PC-3 (cell line): ENCODE measurements at regions not wholly inside any gene's neighbourhood (a gene's known extent, or its start where the extent isn't known, plus 50 kb on each side); places are given as distances from the start of the nearest gene placed in this dataset.

Source experiments
- ATAC-seq: fragments of 200-7000 bp; cut with Tn5 transposase; 2 replicates; pipeline ENCODE4 v1.9.1; 2020; ENCODE audit warnings: mild to moderate bottlenecking, moderate library complexity
- BruUV-seq: library from RNA; stranded (reverse); fragments of 400-500 nt; replicated peaks from 2 replicates; lab custom pipeline; 2021; lab: Mats Ljungman, UMichigan
- CTCF ChIA-PET: fragments of 300-600 bp; sonication (Branson Sonifier 250); formaldehyde crosslinking; loops from one replicate; lab custom pipeline; 2022; ENCODE audit warnings: antibody characterized with exemption; lab: Charles Lee
- POLR2A ChIA-PET: fragments of 300-600 bp; sonication (Branson Sonifier 250); formaldehyde crosslinking; loops from one replicate; lab custom pipeline; 2022; ENCODE audit warnings: antibody characterized with exemption; ENCODE audit not compliant: unreplicated experiment; lab: Charles Lee
- DNase-seq: peaks from one replicate; pipeline ENCODE4 v3.0.0-alpha.2; 2015
- H2AFZ ChIP-seq: fragments of 300-600 bp; sonication (generic); 2 replicates; pipeline ENCODE4 v1.6.0; 2016; ENCODE audit warnings: antibody characterized with exemption, low read length
- H3F3A ChIP-seq: fragments of 300-600 bp; sonication (generic); one replicate; pipeline ENCODE4 v1.6.0; 2017; ENCODE audit warnings: antibody characterized with exemption, low read length, control low read depth, mild to moderate bottlenecking; ENCODE audit not compliant: unreplicated experiment
- H3K27ac ChIP-seq: fragments of 300-600 bp; sonication (generic); 2 replicates; pipeline ENCODE4 v1.5.1; 2016; ENCODE audit warnings: mild to moderate bottlenecking, low read length
- H3K27me3 ChIP-seq: fragments of 300-600 bp; sonication (generic); 2 replicates; pipeline ENCODE4 v1.6.1; 2016; ENCODE audit warnings: low read length, mixed read lengths
- H3K36me3 ChIP-seq: fragments of 300-600 bp; sonication (generic); 2 replicates; pipeline ENCODE4 v1.6.1; 2016; ENCODE audit warnings: low read depth, mixed run types, low read length, mixed read lengths
- H3K4me1 ChIP-seq: fragments of 300-600 bp; sonication (generic); 2 replicates; pipeline ENCODE4 v1.5.1; 2016; ENCODE audit warnings: low read length; ENCODE audit not compliant: insufficient read depth
- H3K4me2 ChIP-seq: fragments of 300-600 bp; sonication (generic); 2 replicates; pipeline ENCODE4 v1.6.0; 2016; ENCODE audit warnings: low read length
- H3K4me3 ChIP-seq: fragments of 300-600 bp; sonication (generic); 2 replicates; pipeline ENCODE4 v1.5.1; 2016; ENCODE audit warnings: mild to moderate bottlenecking, low read length, mixed read lengths
- H3K79me2 ChIP-seq: fragments of 300-600 bp; sonication (generic); 2 replicates; pipeline ENCODE4 v1.6.1; 2017; ENCODE audit warnings: low read length, mixed read lengths
- H3K9ac ChIP-seq: fragments of 300-600 bp; sonication (generic); 2 replicates; pipeline ENCODE4 v1.6.0; 2016; ENCODE audit warnings: mild to moderate bottlenecking, low read length
- H3K9me2 ChIP-seq: fragments of 300-600 bp; sonication (generic); replicated peaks from 2 replicates; pipeline ENCODE4 v1.6.1; 2016; ENCODE audit warnings: mixed run types, low read length, mixed read lengths
- H3K9me3 ChIP-seq: fragments of 300-600 bp; sonication (generic); 2 replicates; pipeline ENCODE4 v1.6.1; 2016; ENCODE audit warnings: low read length, mixed read lengths
- H4K20me1 ChIP-seq: fragments of 300-600 bp; sonication (generic); 2 replicates; pipeline ENCODE4 v1.6.1; 2016; ENCODE audit warnings: low read length, mixed read lengths
- CTCF ChIP-seq: fragments of 300-600 bp; sonication (generic); conservative IDR thresholded peaks from 2 replicates; pipeline ENCODE4 v1.5.1; 2017; ENCODE audit warnings: antibody characterized with exemption, low read depth, mild to moderate bottlenecking, low read length
- EZH2 ChIP-seq: fragments of 300-600 bp; sonication (generic); IDR thresholded peaks from one replicate; pipeline ENCODE4 v1.6.1; 2017; ENCODE audit warnings: antibody characterized with exemption, mild to moderate bottlenecking, low read length; ENCODE audit not compliant: unreplicated experiment
- EZH2phosphoT487 ChIP-seq: fragments of 300-600 bp; sonication (generic); IDR thresholded peaks from 2 replicates; pipeline ENCODE4 v1.6.1; 2018; ENCODE audit warnings: mild to moderate bottlenecking, antibody characterized with exemption, low read length, borderline replicate concordance
- intact Hi-C: fragments of 100-400 bp; cut with micrococcal nuclease; formaldehyde crosslinking; loops from 2 replicates; pipeline ENCODE4 v1.9.0; 2023

GRCh38 chrX:46185923-46186810 is 359.1 kb downstream of the ZNF674 start:
- peaks cover 39% of the 10 kb centered on the region for H3K4me1 ChIP-seq
- DNase-seq (peak; percentile 71), ATAC-seq (peak; percentile 78)
- TF ChIP-seq EZH2phosphoT487 (no peak), EZH2 (no peak), CTCF (no peak)
- H3K9me2 ChIP-seq = no peaks in the 10 kb centered on the region
- peak overlapping the region; percentile 22; the same call in 1 of the 2 replicates for H3K9ac ChIP-seq
- no peaks in the 10 kb centered on the region for H4K20me1 ChIP-seq
- H3K4me3 ChIP-seq = no peak overlapping the region
- intact Hi-C loops = loop anchor here (5.0 kb wide), 1 partner anchor 334 kb away; no protein-coding TSS in a partner anchor
- H2AFZ ChIP-seq = no peak overlapping the region
- BruUV-seq = no TSS peak
- H3K36me3 ChIP-seq = no peaks in the 10 kb centered on the region
- H3K79me2 ChIP-seq = no peaks in the 10 kb centered on the region
- H3K4me2 ChIP-seq = peak overlapping the region; percentile 36
- H3K27ac ChIP-seq = peak overlapping the region; percentile 73
- CTCF ChIA-PET = no interaction called here
- H3K27me3 ChIP-seq = no peaks in the 10 kb centered on the region
- no peaks in the 10 kb centered on the region for H3K9me3 ChIP-seq
- POLR2A ChIA-PET = no interaction called here
- peaks cover 6% of the 10 kb centered on the region for H3F3A ChIP-seq

GRCh38 chrX:46184749-46185148 is 360.5 kb downstream of the ZNF674 start:
- Histone ChIP-seq H3K9me3 (no peaks in the 10 kb centered on the region), H3F3A (peaks cover 6% of the 10 kb centered on the region), H3K4me3 (peak overlapping the region; percentile 44; the same call in 1 of the 2 replicates), H3K36me3 (no peaks in the 10 kb centered on the region), H3K9me2 (no peaks in the 10 kb centered on the region), H3K4me2 (peak overlapping the region; percentile 72), H2AFZ (no peak overlapping the region), H3K4me1 (peaks cover 50% of the 10 kb centered on the region), H3K9ac (peak overlapping the region; percentile 53), H3K79me2 (no peaks in the 10 kb centered on the region), H4K20me1 (no peaks in the 10 kb centered on the region), H3K27ac (peak overlapping the region; percentile 87), H3K27me3 (no peaks in the 10 kb centered on the region)
- no peak for TF ChIP-seq EZH2phosphoT487
- TF ChIP-seq EZH2 = no peak
- no peak for TF ChIP-seq CTCF
- CTCF ChIA-PET = interaction anchor here (0.8 kb wide), 1 partner anchor 191 kb away, joined by 3 read pairs; no protein-coding TSS in a partner anchor
- POLR2A ChIA-PET = no interaction called here
- ATAC-seq (peak; percentile 64), DNase-seq (peak; percentile 80)
- no TSS peak for BruUV-seq
- intact Hi-C loops = loop anchor here (5.0 kb wide), 2 partner anchors 83 to 332 kb away; no protein-coding TSS in a partner anchor
